ENCODE measurements at regions not wholly inside any gene's neighbourhood (a gene's known extent, or its start where the extent isn't known, plus 50 kb on each side); places are given as distances from the start of the nearest gene placed in this dataset.

DNA sequence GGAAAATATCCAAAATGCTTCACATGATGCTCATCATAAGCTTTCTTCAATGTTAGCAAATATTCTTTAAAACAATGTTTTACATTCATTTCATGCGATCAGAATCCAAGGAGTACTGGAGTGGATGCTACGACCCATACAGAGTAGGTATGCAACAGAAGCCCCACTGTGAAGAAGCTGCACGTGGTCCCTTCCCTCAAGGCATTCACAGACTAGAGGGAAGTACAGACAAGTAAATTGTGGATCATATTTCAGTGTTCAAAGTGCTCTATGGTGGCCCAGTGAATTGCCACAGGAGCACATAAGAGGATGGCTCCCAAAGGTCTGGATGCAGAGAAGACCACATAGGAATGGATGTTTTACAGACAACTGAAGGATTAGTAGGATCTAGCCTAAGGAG, 789.9 kb downstream of the IGSF11 start:
- TF ChIP-seq, protein P1, sequence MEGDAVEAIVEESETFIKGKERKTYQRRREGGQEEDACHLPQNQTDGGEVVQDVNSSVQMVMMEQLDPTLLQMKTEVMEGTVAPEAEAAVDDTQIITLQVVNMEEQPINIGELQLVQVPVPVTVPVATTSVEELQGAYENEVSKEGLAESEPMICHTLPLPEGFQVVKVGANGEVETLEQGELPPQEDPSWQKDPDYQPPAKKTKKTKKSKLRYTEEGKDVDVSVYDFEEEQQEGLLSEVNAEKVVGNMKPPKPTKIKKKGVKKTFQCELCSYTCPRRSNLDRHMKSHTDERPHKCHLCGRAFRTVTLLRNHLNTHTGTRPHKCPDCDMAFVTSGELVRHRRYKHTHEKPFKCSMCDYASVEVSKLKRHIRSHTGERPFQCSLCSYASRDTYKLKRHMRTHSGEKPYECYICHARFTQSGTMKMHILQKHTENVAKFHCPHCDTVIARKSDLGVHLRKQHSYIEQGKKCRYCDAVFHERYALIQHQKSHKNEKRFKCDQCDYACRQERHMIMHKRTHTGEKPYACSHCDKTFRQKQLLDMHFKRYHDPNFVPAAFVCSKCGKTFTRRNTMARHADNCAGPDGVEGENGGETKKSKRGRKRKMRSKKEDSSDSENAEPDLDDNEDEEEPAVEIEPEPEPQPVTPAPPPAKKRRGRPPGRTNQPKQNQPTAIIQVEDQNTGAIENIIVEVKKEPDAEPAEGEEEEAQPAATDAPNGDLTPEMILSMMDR (IDR thresholded peaks at IDR 0.05) = no peak
- TF ChIP-seq, protein P2, sequence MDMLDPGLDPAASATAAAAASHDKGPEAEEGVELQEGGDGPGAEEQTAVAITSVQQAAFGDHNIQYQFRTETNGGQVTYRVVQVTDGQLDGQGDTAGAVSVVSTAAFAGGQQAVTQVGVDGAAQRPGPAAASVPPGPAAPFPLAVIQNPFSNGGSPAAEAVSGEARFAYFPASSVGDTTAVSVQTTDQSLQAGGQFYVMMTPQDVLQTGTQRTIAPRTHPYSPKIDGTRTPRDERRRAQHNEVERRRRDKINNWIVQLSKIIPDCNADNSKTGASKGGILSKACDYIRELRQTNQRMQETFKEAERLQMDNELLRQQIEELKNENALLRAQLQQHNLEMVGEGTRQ (IDR thresholded peaks at IDR 0.05; ENCODE audit: borderline replicate concordance, low read depth, low read length) = no peak
- TF ChIP-seq, protein P3, sequence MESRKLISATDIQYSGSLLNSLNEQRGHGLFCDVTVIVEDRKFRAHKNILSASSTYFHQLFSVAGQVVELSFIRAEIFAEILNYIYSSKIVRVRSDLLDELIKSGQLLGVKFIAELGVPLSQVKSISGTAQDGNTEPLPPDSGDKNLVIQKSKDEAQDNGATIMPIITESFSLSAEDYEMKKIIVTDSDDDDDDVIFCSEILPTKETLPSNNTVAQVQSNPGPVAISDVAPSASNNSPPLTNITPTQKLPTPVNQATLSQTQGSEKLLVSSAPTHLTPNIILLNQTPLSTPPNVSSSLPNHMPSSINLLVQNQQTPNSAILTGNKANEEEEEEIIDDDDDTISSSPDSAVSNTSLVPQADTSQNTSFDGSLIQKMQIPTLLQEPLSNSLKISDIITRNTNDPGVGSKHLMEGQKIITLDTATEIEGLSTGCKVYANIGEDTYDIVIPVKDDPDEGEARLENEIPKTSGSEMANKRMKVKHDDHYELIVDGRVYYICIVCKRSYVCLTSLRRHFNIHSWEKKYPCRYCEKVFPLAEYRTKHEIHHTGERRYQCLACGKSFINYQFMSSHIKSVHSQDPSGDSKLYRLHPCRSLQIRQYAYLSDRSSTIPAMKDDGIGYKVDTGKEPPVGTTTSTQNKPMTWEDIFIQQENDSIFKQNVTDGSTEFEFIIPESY (IDR thresholded peaks at IDR 0.05; ENCODE audit: borderline replicate concordance, low read depth) = no peak
- TF ChIP-seq JUND (IDR thresholded peaks at IDR 0.05) (no peak), FOXM1 (IDR thresholded peaks at IDR 0.05; ENCODE audit: low read depth) (no peak)
